ENCODE measurements at regions not wholly inside any gene's neighbourhood (a gene's known extent, or its start where the extent isn't known, plus 50 kb on each side); places are given as distances from the start of the nearest gene placed in this dataset.

- CTCF ChIA-PET, result no interaction called here
- no peak overlapping the region for H3K27ac Mint-ChIP-seq (ENCODE audit: unreplicated experiment)
- no peaks in the 10 kb centered on the region for H3K36me3 Mint-ChIP-seq (ENCODE audit: insufficient read depth, unreplicated experiment)
- no peak for DNase-seq
- peaks cover 95% of the 10 kb centered on the region for H3K27me3 Mint-ChIP-seq (ENCODE audit: unreplicated experiment)
- intact Hi-C loops (cut with micrococcal nuclease; ENCODE audit: unreplicated experiment), result no loop called here
- no TSS peak for BruUV-seq (replicated peaks)
- no peak overlapping the region for H3K4me3 Mint-ChIP-seq (ENCODE audit: low read depth, unreplicated experiment)
- TF ChIP-seq CTCF (IDR thresholded peaks at IDR 0.05; ENCODE audit: unreplicated experiment), result no peak
- no peaks in the 10 kb centered on the region for H3K4me1 Mint-ChIP-seq (ENCODE audit: low read depth, unreplicated experiment)
- no peaks in the 10 kb centered on the region for H3K9me3 Mint-ChIP-seq (ENCODE audit: low read depth, unreplicated experiment)
Observed at GRCh38 chr18:47500930-47501329, 249.5 kb upstream of the SKOR2 start.

- no peak overlapping the region for H3K27ac Mint-ChIP-seq (ENCODE audit: unreplicated experiment)
- no TSS peak for BruUV-seq (replicated peaks)
- H3K27me3 Mint-ChIP-seq (ENCODE audit: unreplicated experiment), result peaks cover 80% of the 10 kb centered on the region
- H3K4me1 Mint-ChIP-seq (ENCODE audit: low read depth, unreplicated experiment), result no peaks in the 10 kb centered on the region
- intact Hi-C loops (cut with micrococcal nuclease; ENCODE audit: unreplicated experiment), result no loop called here
- CTCF ChIA-PET, result interaction anchor here (0.6 kb wide), 2 partner anchors 9 to 160 kb away, joined by 3 to 4 read pairs; no protein-coding TSS in a partner anchor
- no peak for DNase-seq
- H3K4me3 Mint-ChIP-seq (ENCODE audit: low read depth, unreplicated experiment), result no peak overlapping the region
- H3K9me3 Mint-ChIP-seq (ENCODE audit: low read depth, unreplicated experiment), result no peaks in the 10 kb centered on the region
- no peak for TF ChIP-seq CTCF (IDR thresholded peaks at IDR 0.05; ENCODE audit: unreplicated experiment)
- no peaks in the 10 kb centered on the region for H3K36me3 Mint-ChIP-seq (ENCODE audit: insufficient read depth, unreplicated experiment)
Observed at GRCh38 chr18:47492691-47493090, 241.2 kb upstream of the SKOR2 start.

GRCh38 chr18:47490882-47491281, 239.4 kb upstream of the SKOR2 start:
- intact Hi-C loops (cut with micrococcal nuclease; ENCODE audit: unreplicated experiment), result no loop called here
- Mint-ChIP-seq H3K9me3 (ENCODE audit: low read depth, unreplicated experiment) (no peaks in the 10 kb centered on the region), H3K4me3 (ENCODE audit: low read depth, unreplicated experiment) (no peak overlapping the region), H3K36me3 (ENCODE audit: insufficient read depth, unreplicated experiment) (no peaks in the 10 kb centered on the region), H3K27me3 (ENCODE audit: unreplicated experiment) (peaks cover 80% of the 10 kb centered on the region), H3K27ac (ENCODE audit: unreplicated experiment) (no peak overlapping the region), H3K4me1 (ENCODE audit: low read depth, unreplicated experiment) (no peaks in the 10 kb centered on the region)
- CTCF ChIA-PET, result no interaction called here
- no TSS peak for BruUV-seq (replicated peaks)
- no peak for TF ChIP-seq CTCF (IDR thresholded peaks at IDR 0.05; ENCODE audit: unreplicated experiment)
- DNase-seq, result no peak

GRCh38 chr18:47485221-47485797, 233.8 kb upstream of the SKOR2 start:
- Mint-ChIP-seq H3K27ac (ENCODE audit: unreplicated experiment) (no peak overlapping the region), H3K27me3 (ENCODE audit: unreplicated experiment) (peaks cover 98% of the 10 kb centered on the region), H3K36me3 (ENCODE audit: insufficient read depth, unreplicated experiment) (no peaks in the 10 kb centered on the region), H3K4me3 (ENCODE audit: low read depth, unreplicated experiment) (no peak overlapping the region), H3K4me1 (ENCODE audit: low read depth, unreplicated experiment) (no peaks in the 10 kb centered on the region), H3K9me3 (ENCODE audit: low read depth, unreplicated experiment) (no peaks in the 10 kb centered on the region)
- DNase-seq, result no peak
- BruUV-seq (replicated peaks), result no TSS peak
- intact Hi-C loops (cut with micrococcal nuclease; ENCODE audit: unreplicated experiment), result no loop called here
- no peak for TF ChIP-seq CTCF (IDR thresholded peaks at IDR 0.05; ENCODE audit: unreplicated experiment)
- CTCF ChIA-PET, result no interaction called here

Data from Calu3 (cell line).